GM12878 (cell line): ENCODE measurements at regions not wholly inside any gene's neighbourhood (a gene's known extent, or its start where the extent isn't known, plus 50 kb on each side); places are given as distances from the start of the nearest gene placed in this dataset.

Source experiments
- ATAC-seq: fragments of 200-7000 bp; cut with Tn5 transposase; 3 replicates; pipeline ENCODE4 v1.9.1; 2020; ENCODE audit warnings: mild to moderate bottlenecking, moderate library complexity
- BruUV-seq: library from RNA; stranded (reverse); fragments of 400-500 nt; replicated peaks from 2 replicates; lab custom pipeline; 2021; lab: Mats Ljungman, UMichigan
- CTCF ChIA-PET: fragments of 300-600 bp; sonication (Branson Sonifier 250); formaldehyde crosslinking; extraction: SDS; loops from one replicate; lab custom pipeline; 2021; ENCODE audit warnings: inconsistent platforms; lab: Yijun Ruan, JAX
- POLR2A ChIA-PET: fragments of 350-600 bp; formaldehyde crosslinking; extraction: SDS; loops from one replicate; lab custom pipeline; 2021; ENCODE audit warnings: inconsistent platforms; lab: Charles Lee
- RAD21 ChIA-PET: fragments of 300-600 bp; sonication (Branson Sonifier 250); formaldehyde crosslinking; loops from one replicate; lab custom pipeline; 2023; ENCODE audit warnings: antibody characterized with exemption; ENCODE audit not compliant: unreplicated experiment; lab: Charles Lee
- SMC1A ChIA-PET: fragments of 300-600 bp; sonication (Branson Sonifier 250); formaldehyde crosslinking; loops from one replicate; lab custom pipeline; 2023; ENCODE audit not compliant: unreplicated experiment, uncharacterized antibody; lab: Charles Lee
- DNase-seq: peaks from one replicate; pipeline ENCODE4 v3.0.0-alpha.2; 2011; ENCODE audit warnings: low read depth, low spot score
- FAIRE-seq: peaks from 3 replicates; lab custom pipeline; 2011; peaks lifted over from hg19 to GRCh38; lab: Jason Lieb, UNC
- H2AFZ ChIP-seq: 2 replicates; pipeline ENCODE4 v1.6.0; 2011; ENCODE audit warnings: low read depth, low read length, control low read depth; ENCODE audit not compliant: control insufficient read depth
- H3K27ac ChIP-seq: 2 replicates; pipeline ENCODE4 v1.5.1; 2011; ENCODE audit warnings: control low read depth; ENCODE audit not compliant: control insufficient read depth, insufficient read depth
- H3K27me3 ChIP-seq, 2 experiments: replicated peaks in 1 of 2; 2 replicates each; pipeline versions ENCODE4 v1.6.0 to v1.6.1; 2011; ENCODE audit warnings: low read length in 1 of 2; ENCODE audit not compliant: control insufficient read depth in 2 of 2, insufficient read depth in 2 of 2
- H3K36me3 ChIP-seq, 2 experiments: 2 replicates each; pipeline ENCODE4 v1.5.1; 2011; ENCODE audit warnings: low read length in 1 of 2; ENCODE audit not compliant: control insufficient read depth in 2 of 2, insufficient read depth in 2 of 2
- H3K4me1 ChIP-seq: 2 replicates; pipeline ENCODE4 v1.6.1; 2011; ENCODE audit warnings: mild to moderate bottlenecking, low read length, moderate library complexity, mixed read lengths; ENCODE audit not compliant: control insufficient read depth, insufficient read depth
- H3K4me2 ChIP-seq: 2 replicates; pipeline ENCODE4 v1.6.0; 2011; ENCODE audit warnings: control low read depth; ENCODE audit not compliant: control insufficient read depth, insufficient read depth
- H3K4me3 ChIP-seq: fragments of 200-600 bp; sonication (generic); 2 replicates; pipeline ENCODE4 v1.5.1; 2016
- H3K79me2 ChIP-seq: 2 replicates; pipeline ENCODE4 v1.6.0; 2011; ENCODE audit warnings: low read length; ENCODE audit not compliant: control insufficient read depth, insufficient read depth
- H3K9ac ChIP-seq: 2 replicates; pipeline ENCODE4 v1.8.0; 2011; ENCODE audit warnings: low read length, control low read depth, mixed read lengths; ENCODE audit not compliant: control insufficient read depth, insufficient read depth
- H3K9me3 ChIP-seq: replicated peaks from 3 replicates; pipeline ENCODE4 v1.5.1; 2011; ENCODE audit warnings: mild to moderate bottlenecking, low read length; ENCODE audit not compliant: control insufficient read depth, insufficient read depth
- H4K20me1 ChIP-seq: 2 replicates; pipeline ENCODE4 v1.6.0; 2011; ENCODE audit not compliant: control insufficient read depth, insufficient read depth
- CREM ChIP-seq: IDR thresholded peaks from 2 replicates; pipeline ENCODE4 v1.6.1; 2014; ENCODE audit warnings: antibody characterized with exemption, low read depth
- CTCF ChIP-seq, 3 experiments: IDR thresholded peaks in 2 of 3; conservative IDR thresholded peaks in 1 of 3; 2 replicates each; pipeline ENCODE4 v1.5.1; 2011; ENCODE audit warnings: low read depth in 3 of 3, low read length in 3 of 3, mild to moderate bottlenecking in 3 of 3, control low read depth in 2 of 3, moderate library complexity in 2 of 3, inconsistent platforms in 1 of 3, mixed read lengths in 1 of 3; ENCODE audit not compliant: control insufficient read depth in 2 of 3, insufficient read depth in 1 of 3; ENCODE audit errors: extremely low read depth in 1 of 3
- KAT2A ChIP-seq: conservative IDR thresholded peaks from 2 replicates; pipeline ENCODE4 v1.6.1; 2011; ENCODE audit warnings: low read depth, low read length; ENCODE audit not compliant: control insufficient read depth
- RAD21 ChIP-seq: IDR thresholded peaks from 2 replicates; pipeline ENCODE4 v1.6.1; 2011; ENCODE audit warnings: mild to moderate bottlenecking, low read depth, low read length, moderate library complexity; ENCODE audit not compliant: insufficient read depth
- WGBS: methylation state at CpG from one replicate; pipeline ENCODE4 v1.1.6; 2016; ENCODE audit warnings: low lambda C conversion rate; ENCODE audit not compliant: insufficient replicate concordance, insufficient coverage; ENCODE audit errors: missing lambda C conversion rate; 5-methylcytosine and 5-hydroxymethylcytosine counted together
- in situ Hi-C: fragments of 300-500 bp; cut with MboI; formaldehyde crosslinking; loops from 9 replicates; pipeline ENCODE4 v1.14.3; 2018; ENCODE audit warnings: mixed read lengths
- intact Hi-C: fragments of 100-400 bp; cut with micrococcal nuclease; formaldehyde crosslinking; loops from one replicate; pipeline ENCODE4 v1.14.2; 2022; ENCODE audit not compliant: unreplicated experiment

DNA sequence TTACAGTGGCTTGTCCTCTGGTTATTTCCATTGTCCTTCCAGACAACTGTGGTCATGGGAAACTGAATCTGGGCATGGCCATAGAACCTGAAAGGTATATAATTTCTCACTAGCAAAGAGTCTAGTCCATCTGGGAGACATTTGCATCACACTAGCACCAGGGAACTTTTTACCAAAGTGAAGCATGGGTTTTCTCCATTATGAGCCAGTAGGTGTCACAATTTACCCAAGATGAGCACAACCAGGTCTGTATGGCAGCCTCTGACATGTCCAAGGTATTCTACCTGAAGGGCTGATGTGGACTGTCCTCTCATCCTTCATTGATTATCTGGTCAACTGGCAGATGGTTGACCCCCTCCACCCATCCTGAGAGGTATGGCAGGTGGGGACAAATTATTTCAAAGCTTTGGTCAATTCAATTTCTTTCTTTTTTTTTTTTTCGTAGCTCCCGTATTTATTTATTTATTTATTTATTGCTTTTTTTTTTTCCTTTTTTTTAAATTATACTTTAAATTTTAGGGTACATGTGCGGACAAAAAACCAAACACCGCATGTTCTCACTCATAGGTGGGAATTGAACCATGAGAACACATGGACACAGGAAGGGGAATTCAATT, 425.9 kb downstream of the TMEM135 start:
- ChIA-PET RAD21 (interaction anchor here (0.7 kb wide), 1 partner anchor 819 kb away, joined by 3 read pairs; no protein-coding TSS in a partner anchor), SMC1A (interaction anchor here (0.6 kb wide), 1 partner anchor 13 kb away, joined by 3 read pairs; no protein-coding TSS in a partner anchor), POLR2A (interaction anchor here (0.6 kb wide), 1 partner anchor 792 kb away, joined by 4 read pairs; no protein-coding TSS in a partner anchor), CTCF (interaction anchor here (0.6 to 0.8 kb wide), 3 partner anchors 21 to 479 kb away, joined by 3 read pairs; no protein-coding TSS in a partner anchor)
- no peaks in the 10 kb centered on the region for H4K20me1 ChIP-seq
- H3K79me2 ChIP-seq, result no peaks in the 10 kb centered on the region
- 51% methylated on average over 4 of the region's 4 CpGs for WGBS
- H3K4me2 ChIP-seq, result no peak overlapping the region
- in situ Hi-C loops (no loop called here), intact Hi-C loops (loop anchor here (10.0 kb wide), 2 partner anchors 261 to 1081 kb away; no protein-coding TSS in a partner anchor)
- no peaks in the 10 kb centered on the region for H3K4me1 ChIP-seq
- H3K27me3 ChIP-seq, result no peaks in the 10 kb centered on the region
- FAIRE-seq (no peak), DNase-seq (no peak), ATAC-seq (peak; percentile 57)
- H3K9ac ChIP-seq, result no peak overlapping the region
- no peaks in the 10 kb centered on the region for H3K36me3 ChIP-seq
- H3K27ac ChIP-seq, result no peak overlapping the region
- no peak overlapping the region for H2AFZ ChIP-seq
- no TSS peak for BruUV-seq
- no peak overlapping the region for H3K4me3 ChIP-seq
- no peaks in the 10 kb centered on the region for H3K9me3 ChIP-seq
- no peak for TF ChIP-seq KAT2A
- peak; percentile 15 to 42 (median 31); a peak in 4 of 6 replicates for TF ChIP-seq CTCF (IDR thresholded peaks at IDR 0.05 in 2 of 3, conservative IDR thresholded peaks at IDR 0.05 in 1 of 3; ENCODE audit: control insufficient read depth in 2 of 3, extremely low read depth in 1 of 3, insufficient read depth in 1 of 3, low read depth in 3 of 3, low read length in 3 of 3)
- no peak for TF ChIP-seq CREM
- TF ChIP-seq RAD21, result peak; percentile 68
